GM23338 (cell line): ENCODE measurements at regions not wholly inside any gene's neighbourhood (a gene's known extent, or its start where the extent isn't known, plus 50 kb on each side); places are given as distances from the start of the nearest gene placed in this dataset.

Experiments used
- ATAC-seq: fragments of 200-7000 bp; cut with Tn5 transposase; 3 replicates; pipeline ENCODE4 v1.9.1; 2020
- DNase-seq: peaks from one replicate; pipeline ENCODE4 v3.0.0-alpha.2; 2015; ENCODE audit warnings: low spot score
- H2AFZ ChIP-seq: fragments of 200-600 bp; sonication (generic); 2 replicates; pipeline ENCODE4 v1.8.0; 2016; ENCODE audit warnings: antibody characterized with exemption, mild to moderate bottlenecking, moderate library complexity
- H3F3A ChIP-seq: fragments of 200-600 bp; sonication (generic); replicated peaks from 2 replicates; pipeline ENCODE4 v1.8.0; 2017; ENCODE audit warnings: antibody characterized with exemption, mixed run types, low read depth
- H3K27ac ChIP-seq: fragments of 200-600 bp; sonication (generic); 2 replicates; pipeline ENCODE4 v1.6.1; 2016; ENCODE audit warnings: low read depth
- H3K27me3 ChIP-seq: fragments of 200-600 bp; sonication (generic); 2 replicates; pipeline ENCODE4 v1.8.0; 2016; ENCODE audit warnings: mild to moderate bottlenecking, mixed run types, moderate library complexity; ENCODE audit not compliant: insufficient read depth
- H3K36me3 ChIP-seq: fragments of 200-600 bp; sonication (generic); 2 replicates; pipeline ENCODE4 v1.8.0; 2016; ENCODE audit warnings: mild to moderate bottlenecking; ENCODE audit not compliant: insufficient read depth
- H3K4me1 ChIP-seq: fragments of 200-600 bp; sonication (generic); 2 replicates; pipeline ENCODE4 v1.8.0; 2016; ENCODE audit warnings: mild to moderate bottlenecking, moderate library complexity; ENCODE audit not compliant: insufficient read depth
- H3K4me2 ChIP-seq: fragments of 200-600 bp; sonication (generic); 2 replicates; pipeline ENCODE4 v1.7.1; 2017; ENCODE audit warnings: mixed run types
- H3K4me3 ChIP-seq: fragments of 200-600 bp; sonication (generic); 2 replicates; pipeline ENCODE4 v1.6.1; 2016; ENCODE audit warnings: mixed run types
- H3K79me2 ChIP-seq: fragments of 200-600 bp; sonication (generic); replicated peaks from 2 replicates; pipeline ENCODE4 v1.8.0; 2017; ENCODE audit warnings: mild to moderate bottlenecking; ENCODE audit not compliant: insufficient read depth
- H3K9me2 ChIP-seq: fragments of 200-600 bp; sonication (generic); 2 replicates; pipeline ENCODE4 v1.8.0; 2017; ENCODE audit not compliant: insufficient read depth
- H4K20me1 ChIP-seq: fragments of 200-600 bp; sonication (generic); replicated peaks from 2 replicates; pipeline ENCODE4 v1.8.0; 2017; ENCODE audit warnings: mild to moderate bottlenecking; ENCODE audit not compliant: insufficient read depth
- H3K27ac Mint-ChIP-seq: 2 replicates; pipeline ENCODE4 v1.8.0; 2020; ENCODE audit warnings: inconsistent platforms, mild to moderate bottlenecking, moderate library complexity, mixed read lengths
- H3K27me3 Mint-ChIP-seq: 3 replicates; pipeline ENCODE4 v1.8.0; 2022; ENCODE audit warnings: low read depth, mild to moderate bottlenecking, moderate library complexity, mixed read lengths, inconsistent platforms; ENCODE audit not compliant: insufficient read depth, poor library complexity
- H3K36me3 Mint-ChIP-seq: 3 replicates; pipeline ENCODE4 v1.8.0; 2021; ENCODE audit warnings: low read depth, mild to moderate bottlenecking, inconsistent platforms, moderate library complexity, mixed read lengths
- H3K4me1 Mint-ChIP-seq: 3 replicates; pipeline ENCODE4 v1.8.0; 2020; ENCODE audit warnings: mild to moderate bottlenecking, inconsistent platforms, mixed read lengths
- H3K4me3 Mint-ChIP-seq: 3 replicates; pipeline ENCODE4 v1.8.0; 2021; ENCODE audit warnings: moderate library complexity, mild to moderate bottlenecking, inconsistent platforms, mixed read lengths
- H3K9me3 Mint-ChIP-seq: 3 replicates; pipeline ENCODE4 v1.8.0; 2020; ENCODE audit warnings: moderate library complexity, mild to moderate bottlenecking, inconsistent platforms, mixed read lengths
- EZH2 ChIP-seq: fragments of 200-600 bp; sonication (generic); IDR thresholded peaks from one replicate; pipeline ENCODE4 v1.8.0; 2017; ENCODE audit warnings: antibody characterized with exemption, mild to moderate bottlenecking, low read depth; ENCODE audit not compliant: unreplicated experiment
- JUNB ChIP-seq: IDR thresholded peaks from one replicate; pipeline ENCODE4 v1.6.1; 2016; ENCODE audit warnings: antibody characterized with exemption; ENCODE audit not compliant: unreplicated experiment
- NANOG ChIP-seq: IDR thresholded peaks from 2 replicates; pipeline ENCODE4 v1.6.1; 2016; ENCODE audit warnings: antibody characterized with exemption, borderline replicate concordance
- POLR2AphosphoS5 ChIP-seq: IDR thresholded peaks from 2 replicates; pipeline ENCODE4 v1.6.1; 2016; ENCODE audit warnings: antibody characterized with exemption, low read depth
- STAT1 ChIP-seq: IDR thresholded peaks from one replicate; pipeline ENCODE4 v1.6.1; 2016; ENCODE audit warnings: antibody characterized with exemption; ENCODE audit not compliant: unreplicated experiment
- ZNF331 ChIP-seq: fragments of 250-450 bp; sonication (Bioruptor Pico); IDR thresholded peaks from 2 replicates; pipeline ENCODE4 v1.5.0; 2020; ENCODE audit warnings: low read depth, mild to moderate bottlenecking, moderate library complexity
- TF ChIP-seq, protein P1 (sequence below): IDR thresholded peaks from 2 replicates; pipeline ENCODE4 v1.6.1; 2016; ENCODE audit warnings: antibody characterized with exemption
- TF ChIP-seq, protein P2 (sequence below): IDR thresholded peaks from one replicate; pipeline ENCODE4 v1.6.1; 2018; ENCODE audit warnings: antibody characterized with exemption; ENCODE audit not compliant: unreplicated experiment
- TF ChIP-seq, protein P3 (sequence below), 2 experiments: fragments of 200-600 bp in 1 of 2; sonication (generic) in 1 of 2; conservative IDR thresholded peaks; 2 replicates each; pipeline versions ENCODE4 v1.5.1 to v1.6.1; 2016 to 2017; ENCODE audit warnings: antibody characterized with exemption in 2 of 2, low read depth in 2 of 2, mild to moderate bottlenecking in 2 of 2, moderate library complexity in 1 of 2

DNA sequence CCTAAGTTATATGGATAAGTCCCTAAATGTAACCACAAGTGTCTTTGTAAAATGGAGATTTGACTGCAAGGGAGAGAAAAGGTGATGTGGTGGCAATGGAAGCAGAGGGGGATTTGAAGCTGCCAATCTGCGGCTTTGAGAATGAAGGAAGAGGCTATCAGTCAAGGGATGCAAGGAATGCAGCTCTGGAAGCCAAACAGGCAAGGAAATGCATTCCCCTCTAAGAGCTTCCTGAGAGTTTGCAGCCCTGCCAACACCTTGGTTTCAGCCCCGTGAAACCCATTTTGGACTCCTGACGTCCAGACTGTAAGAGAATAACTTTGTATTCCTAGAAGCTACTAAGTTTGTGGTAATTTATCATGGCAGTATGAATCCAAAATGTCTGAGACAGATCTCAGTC lies 167.3 kb upstream of the MPHOSPH6 start:
- H3K4me2 ChIP-seq: no peak overlapping the region
- H3K27me3 ChIP-seq: no peaks in the 10 kb centered on the region
- H3K4me3 Mint-ChIP-seq: no peak overlapping the region
- peaks cover 2% of the 10 kb centered on the region for H3K27me3 Mint-ChIP-seq
- H3K27ac Mint-ChIP-seq: no peak overlapping the region
- no peaks in the 10 kb centered on the region for H3K36me3 Mint-ChIP-seq
- no peak overlapping the region for H3K27ac ChIP-seq
- H3K79me2 ChIP-seq: no peaks in the 10 kb centered on the region
- no peak overlapping the region for H3K4me3 ChIP-seq
- H3K9me3 Mint-ChIP-seq: peaks cover 8% of the 10 kb centered on the region; the same call in 2 of the 3 replicates
- no peak for ATAC-seq
- H4K20me1 ChIP-seq: no peaks in the 10 kb centered on the region
- peak; percentile 31 for DNase-seq
- no peak overlapping the region for H2AFZ ChIP-seq
- H3K36me3 ChIP-seq: no peaks in the 10 kb centered on the region
- TF ChIP-seq EZH2 (no peak), JUNB (no peak)
- TF ChIP-seq, protein P1, sequence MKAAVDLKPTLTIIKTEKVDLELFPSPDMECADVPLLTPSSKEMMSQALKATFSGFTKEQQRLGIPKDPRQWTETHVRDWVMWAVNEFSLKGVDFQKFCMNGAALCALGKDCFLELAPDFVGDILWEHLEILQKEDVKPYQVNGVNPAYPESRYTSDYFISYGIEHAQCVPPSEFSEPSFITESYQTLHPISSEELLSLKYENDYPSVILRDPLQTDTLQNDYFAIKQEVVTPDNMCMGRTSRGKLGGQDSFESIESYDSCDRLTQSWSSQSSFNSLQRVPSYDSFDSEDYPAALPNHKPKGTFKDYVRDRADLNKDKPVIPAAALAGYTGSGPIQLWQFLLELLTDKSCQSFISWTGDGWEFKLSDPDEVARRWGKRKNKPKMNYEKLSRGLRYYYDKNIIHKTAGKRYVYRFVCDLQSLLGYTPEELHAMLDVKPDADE: no peak
- H3K4me1 ChIP-seq: no peaks in the 10 kb centered on the region
- H3K9me2 ChIP-seq: peaks cover 28% of the 10 kb centered on the region; the same call in 1 of the 2 replicates
- no peaks in the 10 kb centered on the region for H3F3A ChIP-seq
- peaks cover 12% of the 10 kb centered on the region for H3K4me1 Mint-ChIP-seq

DNA sequence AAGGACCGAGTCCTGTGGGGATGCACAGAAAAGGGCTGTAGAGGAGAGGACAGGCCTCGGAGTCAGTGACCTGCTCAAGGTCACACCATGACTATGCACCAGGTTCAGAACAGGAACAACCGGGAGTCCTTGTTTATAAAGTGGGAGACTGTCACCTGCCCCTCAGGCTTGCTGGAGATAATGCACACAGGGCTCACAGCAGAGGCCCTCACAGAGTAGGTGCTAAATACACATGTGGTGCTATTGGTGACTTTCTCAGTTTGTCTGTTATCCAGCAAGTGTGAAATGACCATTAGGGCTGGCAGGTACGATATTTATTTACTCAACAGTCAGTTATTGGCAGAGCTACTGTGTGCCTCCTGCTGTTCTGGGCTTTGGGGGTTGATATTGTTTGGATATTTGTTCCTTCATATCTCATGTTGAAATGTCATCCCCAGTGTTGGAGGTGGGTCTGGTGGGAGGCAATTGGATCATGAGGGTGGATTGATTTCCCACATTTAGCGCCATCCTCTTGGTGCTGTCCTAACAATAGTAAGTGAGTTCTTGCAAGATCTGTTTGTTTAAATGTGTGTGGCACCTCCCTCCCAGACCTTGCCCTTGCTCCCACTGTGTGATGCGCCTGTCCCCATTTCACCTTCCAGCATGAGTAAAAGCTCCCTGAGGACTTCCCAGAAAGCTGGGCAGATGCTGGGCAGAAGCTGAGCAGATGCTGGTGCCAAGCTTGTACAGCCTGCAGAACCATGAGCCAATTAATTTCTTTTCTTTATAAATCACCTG lies 162.1 kb upstream of the MPHOSPH6 start:
- Histone ChIP-seq H3K36me3 (no peaks in the 10 kb centered on the region), H3K79me2 (no peaks in the 10 kb centered on the region), H3K4me3 (no peak overlapping the region), H4K20me1 (no peaks in the 10 kb centered on the region), H3F3A (no peaks in the 10 kb centered on the region), H3K27ac (no peak overlapping the region), H3K27me3 (no peaks in the 10 kb centered on the region), H3K9me2 (peaks cover 15% of the 10 kb centered on the region; the same call in 1 of the 2 replicates), H3K4me1 (peaks cover 12% of the 10 kb centered on the region), H2AFZ (no peak overlapping the region), H3K4me2 (no peak overlapping the region)
- no peaks in the 10 kb centered on the region for H3K36me3 Mint-ChIP-seq
- no peak for ATAC-seq
- DNase-seq: no peak
- H3K4me1 Mint-ChIP-seq: peaks cover 3% of the 10 kb centered on the region; the same call in 2 of the 3 replicates
- peaks cover 4% of the 10 kb centered on the region; the same call in 2 of the 3 replicates for H3K9me3 Mint-ChIP-seq
- H3K4me3 Mint-ChIP-seq: no peak overlapping the region
- H3K27me3 Mint-ChIP-seq: peaks cover 2% of the 10 kb centered on the region
- no peak overlapping the region for H3K27ac Mint-ChIP-seq
- TF ChIP-seq NANOG (no peak), JUNB (no peak), STAT1 (no peak), ZNF331 (CRISPR knock-in tag) (no peak), POLR2AphosphoS5 (no peak)
- TF ChIP-seq, protein P2, sequence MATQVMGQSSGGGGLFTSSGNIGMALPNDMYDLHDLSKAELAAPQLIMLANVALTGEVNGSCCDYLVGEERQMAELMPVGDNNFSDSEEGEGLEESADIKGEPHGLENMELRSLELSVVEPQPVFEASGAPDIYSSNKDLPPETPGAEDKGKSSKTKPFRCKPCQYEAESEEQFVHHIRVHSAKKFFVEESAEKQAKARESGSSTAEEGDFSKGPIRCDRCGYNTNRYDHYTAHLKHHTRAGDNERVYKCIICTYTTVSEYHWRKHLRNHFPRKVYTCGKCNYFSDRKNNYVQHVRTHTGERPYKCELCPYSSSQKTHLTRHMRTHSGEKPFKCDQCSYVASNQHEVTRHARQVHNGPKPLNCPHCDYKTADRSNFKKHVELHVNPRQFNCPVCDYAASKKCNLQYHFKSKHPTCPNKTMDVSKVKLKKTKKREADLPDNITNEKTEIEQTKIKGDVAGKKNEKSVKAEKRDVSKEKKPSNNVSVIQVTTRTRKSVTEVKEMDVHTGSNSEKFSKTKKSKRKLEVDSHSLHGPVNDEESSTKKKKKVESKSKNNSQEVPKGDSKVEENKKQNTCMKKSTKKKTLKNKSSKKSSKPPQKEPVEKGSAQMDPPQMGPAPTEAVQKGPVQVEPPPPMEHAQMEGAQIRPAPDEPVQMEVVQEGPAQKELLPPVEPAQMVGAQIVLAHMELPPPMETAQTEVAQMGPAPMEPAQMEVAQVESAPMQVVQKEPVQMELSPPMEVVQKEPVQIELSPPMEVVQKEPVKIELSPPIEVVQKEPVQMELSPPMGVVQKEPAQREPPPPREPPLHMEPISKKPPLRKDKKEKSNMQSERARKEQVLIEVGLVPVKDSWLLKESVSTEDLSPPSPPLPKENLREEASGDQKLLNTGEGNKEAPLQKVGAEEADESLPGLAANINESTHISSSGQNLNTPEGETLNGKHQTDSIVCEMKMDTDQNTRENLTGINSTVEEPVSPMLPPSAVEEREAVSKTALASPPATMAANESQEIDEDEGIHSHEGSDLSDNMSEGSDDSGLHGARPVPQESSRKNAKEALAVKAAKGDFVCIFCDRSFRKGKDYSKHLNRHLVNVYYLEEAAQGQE: no peak
- TF ChIP-seq, protein P3, sequence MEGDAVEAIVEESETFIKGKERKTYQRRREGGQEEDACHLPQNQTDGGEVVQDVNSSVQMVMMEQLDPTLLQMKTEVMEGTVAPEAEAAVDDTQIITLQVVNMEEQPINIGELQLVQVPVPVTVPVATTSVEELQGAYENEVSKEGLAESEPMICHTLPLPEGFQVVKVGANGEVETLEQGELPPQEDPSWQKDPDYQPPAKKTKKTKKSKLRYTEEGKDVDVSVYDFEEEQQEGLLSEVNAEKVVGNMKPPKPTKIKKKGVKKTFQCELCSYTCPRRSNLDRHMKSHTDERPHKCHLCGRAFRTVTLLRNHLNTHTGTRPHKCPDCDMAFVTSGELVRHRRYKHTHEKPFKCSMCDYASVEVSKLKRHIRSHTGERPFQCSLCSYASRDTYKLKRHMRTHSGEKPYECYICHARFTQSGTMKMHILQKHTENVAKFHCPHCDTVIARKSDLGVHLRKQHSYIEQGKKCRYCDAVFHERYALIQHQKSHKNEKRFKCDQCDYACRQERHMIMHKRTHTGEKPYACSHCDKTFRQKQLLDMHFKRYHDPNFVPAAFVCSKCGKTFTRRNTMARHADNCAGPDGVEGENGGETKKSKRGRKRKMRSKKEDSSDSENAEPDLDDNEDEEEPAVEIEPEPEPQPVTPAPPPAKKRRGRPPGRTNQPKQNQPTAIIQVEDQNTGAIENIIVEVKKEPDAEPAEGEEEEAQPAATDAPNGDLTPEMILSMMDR (conservative IDR thresholded peaks at IDR 0.05; ENCODE audit: low read depth in 2 of 2): no peak
- TF ChIP-seq, protein P1: no peak
